ENCODE measurements at regions not wholly inside any gene's neighbourhood (a gene's known extent, or its start where the extent isn't known, plus 50 kb on each side); places are given as distances from the start of the nearest gene placed in this dataset.
"Not testable (repeated sequence)": the region's sequence is repeated elsewhere in the genome, so short reads cannot be mapped to it uniquely, and the experiment has no call there.

- no peak for DNase-seq (ENCODE audit: low read depth in 2 of 2)
Measured at GRCh38 chr13:78540058-78540457, 63.3 kb downstream of the POU4F1 start.

- DNase-seq (ENCODE audit: low read depth in 2 of 2), result not testable (repeated sequence)
Measured at GRCh38 chr13:78526044-78526443, 77.3 kb downstream of the POU4F1 start.

GRCh38 chr13:78524936-78525335 lies 78.4 kb downstream of the POU4F1 start:
- DNase-seq (ENCODE audit: low read depth in 2 of 2), result no peak

GRCh38 chr13:78521091-78521490 lies 82.3 kb downstream of the POU4F1 start:
- no peak for DNase-seq (ENCODE audit: low read depth in 2 of 2)

GRCh38 chr13:78520425-78520824 lies 82.9 kb downstream of the POU4F1 start:
- DNase-seq (ENCODE audit: low read depth in 2 of 2), result no peak

DNA sequence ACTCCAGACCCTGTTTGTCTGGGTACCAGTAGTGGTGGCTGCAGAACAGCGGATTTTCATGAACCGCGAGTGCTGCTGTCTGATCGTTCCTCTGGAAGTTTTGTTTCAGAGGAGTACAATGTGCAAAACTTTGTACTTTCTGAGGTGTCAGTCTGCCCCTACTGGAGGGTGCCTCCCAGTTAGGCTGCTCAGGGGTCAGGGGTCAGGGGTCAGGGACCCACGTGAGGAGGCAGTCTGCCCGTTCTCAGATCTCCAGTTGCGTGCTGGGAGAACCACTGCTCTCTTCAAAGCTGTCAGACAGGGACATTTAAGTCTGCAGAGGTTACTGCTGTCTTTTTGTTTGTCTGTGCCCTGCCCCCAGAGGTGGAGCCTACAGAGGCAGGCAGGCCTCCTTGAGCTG lies 84.9 kb downstream of the POU4F1 start:
- not testable (repeated sequence) for DNase-seq (ENCODE audit: low read depth in 2 of 2)

DNA sequence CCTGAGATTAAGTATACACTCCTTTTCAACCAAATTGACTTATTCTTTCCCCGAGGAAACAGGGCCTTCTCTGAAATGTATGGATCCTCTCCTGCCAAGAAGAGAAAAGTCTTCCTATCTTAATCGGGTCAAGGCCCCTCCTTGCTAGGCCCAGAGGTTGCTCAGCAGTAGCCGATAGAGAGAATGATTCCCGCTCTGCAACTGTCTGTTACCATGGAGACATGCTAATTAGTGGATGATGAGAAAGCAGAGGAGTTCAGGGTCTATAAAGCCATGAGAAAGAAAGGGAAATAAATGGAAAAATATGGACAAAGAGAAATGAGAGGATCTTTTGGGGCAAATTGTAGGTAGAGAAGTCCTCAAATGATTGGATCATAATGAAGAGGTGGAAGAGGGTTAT lies 103.5 kb downstream of the POU4F1 start:
- DNase-seq (ENCODE audit: low read depth in 2 of 2), result no peak

- no peak for DNase-seq (ENCODE audit: low read depth in 2 of 2)
Measured at GRCh38 chr13:78497702-78498355, 105.5 kb downstream of the POU4F1 start.

DNA sequence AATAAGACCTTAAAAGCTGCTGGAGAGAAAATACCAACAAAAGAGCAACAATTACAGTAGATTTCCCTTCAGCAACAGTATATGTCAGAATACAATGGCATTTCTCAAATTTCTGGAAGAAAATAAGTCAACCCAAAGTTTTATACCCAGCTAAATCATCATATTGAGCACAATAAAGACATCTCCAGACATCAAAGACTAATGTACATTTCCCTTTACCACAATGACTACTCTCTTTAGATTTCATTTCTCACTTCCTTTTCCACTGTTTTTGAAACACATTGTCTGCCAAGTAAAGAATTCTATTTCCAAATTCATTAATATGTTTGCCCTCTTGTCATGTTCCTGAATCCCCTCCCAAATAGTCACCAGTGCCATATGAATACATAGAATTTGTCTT lies 111.4 kb downstream of the POU4F1 start:
- no peak for DNase-seq (ENCODE audit: low read depth in 2 of 2)

GRCh38 chr13:78490225-78490624 lies 113.1 kb downstream of the POU4F1 start:
- not testable (repeated sequence) for DNase-seq (ENCODE audit: low read depth in 2 of 2)

DNA sequence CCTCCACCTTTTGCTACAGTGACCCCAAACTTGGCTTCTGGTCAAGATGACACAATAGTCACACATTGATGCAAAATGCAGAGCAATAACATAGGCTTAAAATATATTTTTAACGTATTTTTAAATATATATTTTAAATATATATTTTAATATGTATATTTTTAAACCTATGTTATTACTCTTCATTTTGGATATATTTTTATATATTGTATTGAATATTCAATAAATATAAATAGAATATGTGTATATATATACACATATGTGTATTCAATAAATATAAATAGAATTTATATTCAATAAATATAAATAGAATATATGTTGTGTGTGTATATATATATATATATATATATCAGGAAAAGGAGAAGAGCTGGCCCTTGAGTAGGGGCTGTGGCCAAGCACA lies 115.6 kb downstream of the POU4F1 start:
- no peak for DNase-seq (ENCODE audit: low read depth in 2 of 2)

GRCh38 chr13:78485803-78486202 lies 117.5 kb downstream of the POU4F1 start:
- no peak for DNase-seq (ENCODE audit: low read depth in 2 of 2)

DNA sequence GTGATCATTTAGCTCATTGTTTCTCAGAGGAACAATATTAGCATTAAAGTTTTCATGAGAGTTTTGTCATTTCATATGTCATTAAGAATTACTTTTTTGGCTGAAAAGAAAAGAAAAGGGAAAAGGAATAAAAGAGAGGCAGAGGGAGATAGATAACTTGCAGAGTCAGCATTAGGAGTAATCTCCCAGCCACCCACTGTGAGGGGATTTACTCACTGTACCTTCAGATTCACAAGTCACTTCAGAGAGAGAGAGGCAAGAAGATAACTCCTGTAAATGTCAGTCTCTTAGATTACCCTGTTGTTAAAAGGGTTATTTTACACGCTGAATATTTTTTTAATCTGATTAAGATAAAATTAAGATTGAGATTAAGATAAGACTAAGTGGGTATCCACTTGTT lies 125.2 kb downstream of the POU4F1 start:
- no peak for DNase-seq (ENCODE audit: low read depth in 2 of 2)

GRCh38 chr13:78476910-78477309 lies 126.4 kb downstream of the POU4F1 start:
- DNase-seq (ENCODE audit: low read depth in 2 of 2), result no peak

DNA sequence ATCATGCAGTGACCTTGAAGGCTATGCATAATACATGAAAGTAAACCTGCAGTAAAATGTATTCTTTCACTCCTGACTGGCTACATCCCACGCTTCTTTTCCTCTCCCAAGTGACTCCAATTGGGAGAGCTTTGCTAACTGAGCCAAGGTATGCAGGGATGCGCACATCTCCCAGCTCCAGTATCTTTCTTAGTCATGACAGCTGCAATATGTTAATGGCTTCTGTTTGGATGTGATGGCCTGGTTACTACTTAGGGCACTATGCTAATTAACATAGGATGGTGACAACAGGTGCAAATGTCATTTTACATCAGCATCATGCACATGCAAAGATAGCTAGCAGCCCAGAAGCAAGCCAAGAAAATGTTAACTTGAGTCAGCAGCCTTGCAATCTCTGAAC lies 134.7 kb downstream of the POU4F1 start:
- no peak for DNase-seq (ENCODE audit: low read depth in 2 of 2)

DNA sequence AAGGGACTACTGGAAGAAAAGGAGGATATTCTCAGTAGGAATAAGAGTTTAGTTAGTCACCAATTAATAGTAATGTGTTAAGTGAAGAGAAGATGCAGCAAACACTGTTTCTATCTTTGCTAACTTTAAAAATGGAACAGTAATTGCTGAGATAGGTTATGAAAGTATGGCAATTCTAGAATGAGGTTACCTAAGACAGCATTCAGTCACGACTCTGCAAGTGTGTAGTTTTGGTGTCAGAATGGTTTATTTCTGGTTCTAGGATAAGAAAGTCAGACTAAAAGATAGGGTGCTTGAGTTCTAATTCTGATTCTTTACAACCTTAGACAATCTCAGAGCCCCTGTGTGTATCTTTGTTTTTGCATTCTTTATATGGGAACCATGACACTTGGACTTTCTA lies 138.1 kb downstream of the POU4F1 start:
- DNase-seq (ENCODE audit: low read depth in 2 of 2), result no peak

DNA sequence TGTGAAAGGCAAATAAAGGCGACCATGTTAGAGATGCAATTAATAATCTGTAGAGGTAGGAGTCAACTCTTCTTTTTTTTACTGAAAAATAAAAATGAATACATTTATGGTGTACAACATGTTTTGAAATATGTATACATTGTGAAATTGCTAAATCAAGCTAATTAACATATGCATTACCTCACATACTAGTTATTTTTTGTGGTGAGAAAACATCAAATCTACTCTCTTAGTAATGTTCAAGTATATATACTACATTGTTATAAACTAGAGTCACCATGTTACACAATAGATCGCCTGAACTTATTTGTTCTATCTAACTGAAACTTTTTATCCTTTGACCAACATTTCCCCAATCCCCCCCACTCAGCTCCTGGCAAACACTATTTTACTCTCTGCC lies 143.2 kb downstream of the POU4F1 start:
- DNase-seq (ENCODE audit: low read depth in 2 of 2), result no peak

- DNase-seq (ENCODE audit: low read depth in 2 of 2), result no peak
Measured at GRCh38 chr13:78443839-78444238, 159.5 kb downstream of the POU4F1 start.

DNA sequence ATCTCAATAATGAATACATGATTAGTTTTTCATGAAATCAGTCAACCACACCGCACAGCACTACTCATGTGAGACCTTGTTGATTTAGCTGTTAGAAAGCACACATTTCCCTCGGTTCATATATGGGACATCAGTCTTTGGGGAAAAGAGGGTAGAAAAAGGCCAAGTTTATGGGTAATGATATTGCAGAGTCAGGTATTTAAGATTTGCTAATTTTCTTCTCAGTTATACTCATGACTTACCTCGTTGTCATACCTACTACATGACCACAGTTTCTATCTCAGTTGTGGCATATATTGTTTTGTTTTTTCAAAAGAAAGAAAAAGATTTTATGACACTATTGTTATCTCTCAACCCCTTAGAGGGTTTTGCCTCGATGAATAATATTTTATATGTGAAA lies 165.6 kb downstream of the POU4F1 start:
- no peak for DNase-seq (ENCODE audit: low read depth in 2 of 2)

GRCh38 chr13:78436311-78436710 lies 167.0 kb downstream of the POU4F1 start:
- no peak for DNase-seq (ENCODE audit: low read depth in 2 of 2)

DNA sequence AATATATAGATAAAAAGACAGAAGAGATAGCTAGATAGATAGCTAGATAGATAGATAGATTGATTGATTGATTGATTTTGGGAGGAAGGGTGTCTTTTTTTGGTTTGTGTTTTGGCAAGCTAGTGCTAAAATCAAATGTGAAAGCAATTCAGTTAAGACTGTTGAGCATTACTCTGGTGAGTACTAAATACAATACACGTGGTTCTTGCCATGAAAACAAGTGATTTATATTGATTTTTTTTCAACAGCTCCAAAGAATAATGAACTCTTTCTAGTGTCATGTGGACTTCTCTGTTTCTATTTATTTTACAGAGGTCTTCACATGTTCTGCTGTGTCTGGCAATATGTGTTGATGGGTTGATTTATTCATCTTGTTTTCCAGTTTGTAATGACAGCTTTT lies 172.0 kb downstream of the POU4F1 start:
- no peak for DNase-seq (ENCODE audit: low read depth in 2 of 2)

- no peak for DNase-seq (ENCODE audit: low read depth in 2 of 2)
Measured at GRCh38 chr13:78430811-78431210, 172.5 kb downstream of the POU4F1 start.

GRCh38 chr13:78430166-78430791 lies 173.1 kb downstream of the POU4F1 start:
- no peak for DNase-seq (ENCODE audit: low read depth in 2 of 2)

- DNase-seq (ENCODE audit: low read depth in 2 of 2), result no peak
Measured at GRCh38 chr13:78428646-78429045, 174.7 kb downstream of the POU4F1 start.

Data from activated CD4-positive, alpha-beta T cell treated with anti-CD3 and anti-CD28 coated beads for 24 hours (primary cell).